OCI-LY7 (cell line): ENCODE measurements at regions not wholly inside any gene's neighbourhood (a gene's known extent, or its start where the extent isn't known, plus 50 kb on each side); places are given as distances from the start of the nearest gene placed in this dataset.

Experiments used
- BruUV-seq: library from RNA; stranded (reverse); fragments of 400-500 nt; replicated peaks from 2 replicates; lab custom pipeline; 2021; lab: Mats Ljungman, UMichigan
- CTCF ChIA-PET: fragments of 300-600 bp; sonication (Branson Sonifier 250); formaldehyde crosslinking; loops from one replicate; lab custom pipeline; 2022; ENCODE audit warnings: antibody characterized with exemption; ENCODE audit not compliant: unreplicated experiment; lab: Charles Lee
- POLR2A ChIA-PET: fragments of 300-600 bp; sonication (Branson Sonifier 250); formaldehyde crosslinking; loops from one replicate; lab custom pipeline; 2022; ENCODE audit warnings: antibody characterized with exemption; lab: Charles Lee
- DNase-seq: peaks from one replicate; pipeline ENCODE4 v3.0.0-alpha.2; 2015; ENCODE audit warnings: low spot score
- H2AFZ ChIP-seq: fragments of 200-600 bp; sonication (generic), shearing (Covaris generic); 2 replicates; pipeline ENCODE4 v1.6.1; 2014; ENCODE audit warnings: mild to moderate bottlenecking, antibody characterized with exemption, low read length, moderate library complexity
- H3K27ac ChIP-seq: fragments of 200-600 bp; sonication (generic); 2 replicates; pipeline ENCODE4 v1.5.1; 2014; ENCODE audit warnings: mixed run types, low read depth, mild to moderate bottlenecking, moderate library complexity, low read length, inconsistent platforms; ENCODE audit not compliant: poor library complexity, severe bottlenecking
- H3K36me3 ChIP-seq: fragments of 200-600 bp; sonication (generic); 2 replicates; pipeline ENCODE4 v1.6.1; 2014; ENCODE audit warnings: mild to moderate bottlenecking, antibody characterized with exemption, low read length, moderate library complexity, mixed read lengths; ENCODE audit not compliant: insufficient read depth
- H3K4me1 ChIP-seq: fragments of 200-600 bp; sonication (generic); 2 replicates; pipeline ENCODE4 v1.5.1; 2014; ENCODE audit warnings: mild to moderate bottlenecking, low read length; ENCODE audit not compliant: insufficient read depth, poor library complexity, severe bottlenecking
- H3K4me2 ChIP-seq: fragments of 200-600 bp; sonication (generic); 2 replicates; pipeline ENCODE4 v1.6.1; 2014; ENCODE audit warnings: mild to moderate bottlenecking, low read length
- H3K4me3 ChIP-seq: fragments of 200-600 bp; sonication (generic); 2 replicates; pipeline ENCODE4 v1.5.1; 2014; ENCODE audit warnings: mild to moderate bottlenecking, low read depth, low read length; ENCODE audit not compliant: poor library complexity, severe bottlenecking
- H3K79me2 ChIP-seq: fragments of 200-600 bp; sonication (generic); 2 replicates; pipeline ENCODE4 v1.6.1; 2016; ENCODE audit warnings: low read depth, mild to moderate bottlenecking, low read length, moderate library complexity, mixed read lengths; ENCODE audit not compliant: insufficient read depth
- H3K9me2 ChIP-seq: fragments of 200-600 bp; sonication (generic); 2 replicates; pipeline ENCODE4 v1.6.1; 2016; ENCODE audit warnings: mild to moderate bottlenecking, low read length, mixed read lengths; ENCODE audit not compliant: insufficient read depth
- H3K9me3 ChIP-seq: fragments of 200-600 bp; sonication (generic); 2 replicates; pipeline ENCODE4 v1.6.1; 2014; ENCODE audit warnings: mild to moderate bottlenecking, mixed run types, low read length, mixed read lengths
- H4K20me1 ChIP-seq: fragments of 200-600 bp; sonication (generic); 2 replicates; pipeline ENCODE4 v1.6.1; 2014; ENCODE audit warnings: mild to moderate bottlenecking, antibody characterized with exemption, low read length, moderate library complexity, mixed read lengths; ENCODE audit not compliant: insufficient read depth
- CTCF ChIP-seq: fragments of 200-600 bp; sonication (generic); conservative IDR thresholded peaks from 2 replicates; pipeline ENCODE4 v1.5.1; 2014; ENCODE audit warnings: mild to moderate bottlenecking, antibody characterized with exemption, low read length, moderate library complexity, mixed read lengths
- EZH2phosphoT487 ChIP-seq: fragments of 200-600 bp; sonication (generic); IDR thresholded peaks from 2 replicates; pipeline ENCODE4 v1.6.1; 2018; ENCODE audit warnings: low read depth, borderline replicate concordance, mild to moderate bottlenecking, mixed run types, antibody characterized with exemption, low read length, moderate library complexity, mixed read lengths
- intact Hi-C: fragments of 100-400 bp; cut with micrococcal nuclease; formaldehyde crosslinking; loops from one replicate; pipeline ENCODE4 v1.10.0; 2022; ENCODE audit not compliant: unreplicated experiment

- BruUV-seq = no TSS peak
- intact Hi-C loops = no loop called here
- no peaks in the 10 kb centered on the region for H3K4me1 ChIP-seq
- H3K4me2 ChIP-seq = no peak overlapping the region
- POLR2A ChIA-PET = interaction anchor here (0.5 to 0.9 kb wide), 2 partner anchors 27 to 1971 kb away, joined by 3 read pairs; no protein-coding TSS in a partner anchor
- H3K4me3 ChIP-seq = no peak overlapping the region
- no peak for TF ChIP-seq CTCF
- TF ChIP-seq EZH2phosphoT487 = no peak
- no peak overlapping the region for H2AFZ ChIP-seq
- CTCF ChIA-PET = no interaction called here
- no peaks in the 10 kb centered on the region for H3K79me2 ChIP-seq
- H4K20me1 ChIP-seq = no peaks in the 10 kb centered on the region
- H3K27ac ChIP-seq = no peak overlapping the region
- no peaks in the 10 kb centered on the region for H3K9me2 ChIP-seq
- no peaks in the 10 kb centered on the region for H3K36me3 ChIP-seq
- no peak for DNase-seq
- H3K9me3 ChIP-seq = no peaks in the 10 kb centered on the region
Observed at GRCh38 chr12:81949841-81950308, 190.7 kb upstream of the PPFIA2 start.

GRCh38 chr12:81949416-81949815, 190.3 kb upstream of the PPFIA2 start:
- POLR2A ChIA-PET = interaction anchor here (0.5 to 0.9 kb wide), 2 partner anchors 27 to 1972 kb away, joined by 3 read pairs; no protein-coding TSS in a partner anchor
- no peaks in the 10 kb centered on the region for H3K9me2 ChIP-seq
- H3K27ac ChIP-seq = no peak overlapping the region
- H3K4me1 ChIP-seq = no peaks in the 10 kb centered on the region
- no peaks in the 10 kb centered on the region for H3K9me3 ChIP-seq
- H3K36me3 ChIP-seq = no peaks in the 10 kb centered on the region
- BruUV-seq = no TSS peak
- CTCF ChIA-PET = no interaction called here
- no peak overlapping the region for H2AFZ ChIP-seq
- H3K79me2 ChIP-seq = no peaks in the 10 kb centered on the region
- intact Hi-C loops = no loop called here
- no peaks in the 10 kb centered on the region for H4K20me1 ChIP-seq
- no peak for DNase-seq
- H3K4me2 ChIP-seq = no peak overlapping the region
- TF ChIP-seq EZH2phosphoT487 (no peak), CTCF (no peak)
- no peak overlapping the region for H3K4me3 ChIP-seq

- ChIA-PET POLR2A (no interaction called here), CTCF (no interaction called here)
- H3K79me2 ChIP-seq = no peaks in the 10 kb centered on the region
- H2AFZ ChIP-seq = no peak overlapping the region
- no peak for TF ChIP-seq EZH2phosphoT487
- TF ChIP-seq CTCF = no peak
- H3K9me2 ChIP-seq = no peaks in the 10 kb centered on the region
- no peak overlapping the region for H3K4me2 ChIP-seq
- no peak for DNase-seq
- H3K36me3 ChIP-seq = no peaks in the 10 kb centered on the region
- H3K4me1 ChIP-seq = no peaks in the 10 kb centered on the region
- H4K20me1 ChIP-seq = no peaks in the 10 kb centered on the region
- intact Hi-C loops = no loop called here
- no TSS peak for BruUV-seq
- no peaks in the 10 kb centered on the region for H3K9me3 ChIP-seq
- no peak overlapping the region for H3K4me3 ChIP-seq
- H3K27ac ChIP-seq = no peak overlapping the region
Observed at GRCh38 chr12:81944886-81945285, 185.7 kb upstream of the PPFIA2 start.
